Gastrocnemius medialis (tissue), 4 donors: ENCODE measurements at regions not wholly inside any gene's neighbourhood (a gene's known extent, or its start where the extent isn't known, plus 50 kb on each side); places are given as distances from the start of the nearest gene placed in this dataset.

ENCODE experiments used
- ATAC-seq, 2 donors: fragments of 150-250 bp; one replicate each; pipeline ENCODE4 v1.9.1; 2016
- DNase-seq, 2 donors: peaks; one replicate each; pipeline ENCODE4 v3.0.0-alpha.2; 2019
- H3K27ac ChIP-seq, 4 donors: fragments of 200-600 bp; sonication (generic); 1 replicate in 1 of 4; 2 replicates in 3 of 4; pipeline ENCODE4 v1.5.1; 2016 to 2018; ENCODE audit warnings: mild to moderate bottlenecking in 2 of 4, moderate library complexity in 1 of 4
- H3K27me3 ChIP-seq, 3 donors: fragments of 200-600 bp; sonication (generic) in 2 of 3; 1 replicate in 1 of 3; 2 replicates in 2 of 3; pipeline versions ENCODE4 v1.5.1 to v1.6.0; 2016 to 2019; ENCODE audit warnings: mild to moderate bottlenecking in 1 of 3, moderate library complexity in 1 of 3
- H3K36me3 ChIP-seq, 2 donors: fragments of 200-600 bp; sonication (generic) in 1 of 2; one replicate each; pipeline ENCODE4 v1.5.1; 2017 to 2018
- H3K4me1 ChIP-seq, 2 donors: fragments of 200-600 bp; sonication (generic) in 1 of 2; one replicate each; pipeline ENCODE4 v1.5.1; 2016 to 2017; ENCODE audit warnings: mild to moderate bottlenecking in 2 of 2
- H3K4me3 ChIP-seq, 4 donors: fragments of 200-600 bp; sonication (generic) in 3 of 4; 1 replicate in 1 of 4; 2 replicates in 3 of 4; pipeline ENCODE4 v1.5.1; 2016 to 2019; ENCODE audit warnings: mild to moderate bottlenecking in 2 of 4
- H3K9me3 ChIP-seq, 3 donors: fragments of 200-600 bp; sonication (generic) in 2 of 3; 1 replicate in 1 of 3; 2 replicates in 2 of 3; pipeline ENCODE4 v1.5.1; 2016 to 2019
- POLR2A ChIP-seq, 2 donors: fragments of 450-650 bp; IDR thresholded peaks; one replicate each; pipeline ENCODE4 v1.6.1; 2017; ENCODE audit warnings: antibody characterized with exemption in 2 of 2, mild to moderate bottlenecking in 2 of 2, moderate library complexity in 2 of 2
- in situ Hi-C, 4 donors: fragments of 200-750 bp; cut with MboI; loops; one replicate each; pipeline versions ENCODE4 v1.15.0 to v1.8.0; 2017; ENCODE audit warnings: low sequenced_read_pairs in 4 of 4
- intact Hi-C: fragments of 100-400 bp; cut with DNase I; formaldehyde crosslinking; loops from one replicate; pipeline ENCODE4 v1.15.1; 2023; ENCODE audit warnings: low total_unique reads
- TF ChIP-seq, protein P1 (sequence below), 5 experiments: fragments of 450-650 bp in 3 of 5; fragments of 200-600 bp in 2 of 5; sonication (generic) in 2 of 5; IDR thresholded peaks in 4 of 5; conservative IDR thresholded peaks in 1 of 5; 1 replicate in 4 of 5; 2 replicates in 1 of 5; pipeline ENCODE4 v1.5.1; 2016 to 2019; ENCODE audit warnings: antibody characterized with exemption in 5 of 5, mild to moderate bottlenecking in 3 of 5, moderate library complexity in 3 of 5

DNA sequence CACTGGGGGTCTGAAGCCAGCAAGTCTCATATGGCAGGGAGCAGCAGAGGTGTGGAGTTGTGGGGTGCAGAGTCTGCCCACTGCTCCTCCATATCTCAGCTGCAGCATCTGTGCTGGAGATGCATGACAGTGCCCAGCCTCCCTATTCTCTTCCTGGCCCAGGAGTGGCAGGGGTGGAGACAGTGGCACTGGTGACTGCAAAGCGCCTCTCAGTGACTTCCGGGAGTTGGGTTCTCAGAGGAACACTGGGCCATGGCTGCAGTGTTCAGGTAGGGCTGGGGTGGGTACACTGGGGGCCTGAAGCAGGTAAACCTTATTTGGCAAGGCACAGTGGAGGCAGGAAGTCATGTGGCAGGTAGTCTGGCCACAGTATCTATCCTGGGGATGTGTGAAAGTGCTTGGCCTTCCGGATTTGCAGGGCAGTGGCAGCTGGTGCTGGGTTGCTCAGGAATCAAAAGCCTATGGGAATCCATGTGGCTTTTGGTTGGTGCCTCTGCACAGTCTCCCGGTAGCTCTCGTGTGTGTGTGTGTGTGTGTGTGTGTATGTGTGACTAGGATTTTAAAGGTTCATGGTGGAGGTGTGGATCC is 60.3 kb upstream of the THUMPD2 start:
- Histone ChIP-seq H3K4me3 (no peak overlapping the region), H3K9me3 (peaks cover 0 to 5% (median 0%) of the 10 kb centered on the region in 3 donors), H3K27ac (no peak overlapping the region), H3K27me3 (no peaks in the 10 kb centered on the region), H3K4me1 (no peaks in the 10 kb centered on the region), H3K36me3 (no peaks in the 10 kb centered on the region)
- DNase-seq = no peak
- ATAC-seq = no peak
- TF ChIP-seq, protein P1, sequence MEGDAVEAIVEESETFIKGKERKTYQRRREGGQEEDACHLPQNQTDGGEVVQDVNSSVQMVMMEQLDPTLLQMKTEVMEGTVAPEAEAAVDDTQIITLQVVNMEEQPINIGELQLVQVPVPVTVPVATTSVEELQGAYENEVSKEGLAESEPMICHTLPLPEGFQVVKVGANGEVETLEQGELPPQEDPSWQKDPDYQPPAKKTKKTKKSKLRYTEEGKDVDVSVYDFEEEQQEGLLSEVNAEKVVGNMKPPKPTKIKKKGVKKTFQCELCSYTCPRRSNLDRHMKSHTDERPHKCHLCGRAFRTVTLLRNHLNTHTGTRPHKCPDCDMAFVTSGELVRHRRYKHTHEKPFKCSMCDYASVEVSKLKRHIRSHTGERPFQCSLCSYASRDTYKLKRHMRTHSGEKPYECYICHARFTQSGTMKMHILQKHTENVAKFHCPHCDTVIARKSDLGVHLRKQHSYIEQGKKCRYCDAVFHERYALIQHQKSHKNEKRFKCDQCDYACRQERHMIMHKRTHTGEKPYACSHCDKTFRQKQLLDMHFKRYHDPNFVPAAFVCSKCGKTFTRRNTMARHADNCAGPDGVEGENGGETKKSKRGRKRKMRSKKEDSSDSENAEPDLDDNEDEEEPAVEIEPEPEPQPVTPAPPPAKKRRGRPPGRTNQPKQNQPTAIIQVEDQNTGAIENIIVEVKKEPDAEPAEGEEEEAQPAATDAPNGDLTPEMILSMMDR (IDR thresholded peaks at IDR 0.05 in 4 of 5, conservative IDR thresholded peaks at IDR 0.05 in 1 of 5) = no peak
- no peak for TF ChIP-seq POLR2A (IDR thresholded peaks at IDR 0.05)
- intact Hi-C loops = no loop called here
- in situ Hi-C loops = no loop called here

DNA sequence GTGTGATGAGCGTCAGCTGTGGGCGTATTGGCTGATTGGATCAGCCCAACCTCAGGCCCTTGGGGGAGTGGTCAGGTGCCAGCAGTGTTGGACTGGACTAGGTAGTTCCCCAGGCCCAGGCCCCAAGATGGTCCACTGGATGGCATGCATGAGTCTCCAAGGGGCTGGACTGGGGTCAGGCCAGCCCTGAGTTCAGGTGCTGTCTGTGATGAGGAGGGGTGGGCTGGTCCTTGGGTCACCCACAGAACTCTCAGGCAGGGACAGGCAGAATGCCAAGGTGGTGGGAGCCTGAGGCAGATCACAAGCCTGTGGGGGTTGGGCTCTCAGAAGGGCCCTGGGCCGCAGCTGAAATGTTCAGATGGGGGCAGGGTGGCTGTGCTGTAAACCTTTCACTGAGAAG is 59.5 kb upstream of the THUMPD2 start:
- ATAC-seq (no peak), DNase-seq (no peak)
- no peak overlapping the region for H3K4me3 ChIP-seq
- no peak overlapping the region for H3K27ac ChIP-seq
- in situ Hi-C loops = no loop called here
- TF ChIP-seq, protein P1 (IDR thresholded peaks at IDR 0.05 in 4 of 5, conservative IDR thresholded peaks at IDR 0.05 in 1 of 5) = no peak
- TF ChIP-seq POLR2A (IDR thresholded peaks at IDR 0.05) = no peak
- H3K4me1 ChIP-seq = no peaks in the 10 kb centered on the region
- peaks cover 0 to 5% (median 0%) of the 10 kb centered on the region in 3 donors for H3K9me3 ChIP-seq
- H3K27me3 ChIP-seq = no peaks in the 10 kb centered on the region
- intact Hi-C loops = no loop called here
- H3K36me3 ChIP-seq = no peaks in the 10 kb centered on the region

DNA sequence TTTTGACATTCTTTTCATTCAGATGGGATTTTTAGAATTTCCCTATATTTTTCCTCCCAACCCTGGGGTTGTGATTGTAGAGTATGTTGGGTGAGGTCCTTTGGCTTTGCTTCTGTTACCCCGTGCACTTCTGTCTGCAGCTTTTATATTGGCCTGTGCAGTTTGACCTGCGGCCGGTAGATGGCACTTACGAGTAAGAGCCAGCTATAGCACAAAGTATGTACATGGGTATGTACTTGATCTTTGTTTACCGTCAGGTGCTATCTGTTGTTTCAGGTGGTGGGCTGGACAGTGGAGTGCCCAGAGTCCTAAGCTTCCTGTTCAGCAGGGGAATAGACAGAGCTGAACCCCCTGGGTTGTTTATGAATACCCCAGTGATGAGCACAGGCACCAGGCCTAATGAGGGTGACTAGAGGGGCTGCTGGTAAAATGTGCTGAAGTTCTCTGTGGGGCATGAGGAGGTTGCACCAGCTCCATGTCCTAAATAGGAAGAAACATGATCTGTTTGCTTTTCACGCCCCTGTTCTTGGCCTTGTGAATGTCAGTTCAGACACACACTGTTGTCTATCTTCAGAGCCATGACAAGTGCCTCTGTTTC is 58.9 kb upstream of the THUMPD2 start:
- TF ChIP-seq POLR2A (IDR thresholded peaks at IDR 0.05) = no peak
- TF ChIP-seq, protein P1 (IDR thresholded peaks at IDR 0.05 in 4 of 5, conservative IDR thresholded peaks at IDR 0.05 in 1 of 5) = peak in 2 of 5 experiments; percentile 24 to 48
- Histone ChIP-seq H3K4me3 (no peak overlapping the region), H3K9me3 (peaks cover 0 to 5% (median 0%) of the 10 kb centered on the region in 3 donors), H3K36me3 (no peaks in the 10 kb centered on the region), H3K4me1 (no peaks in the 10 kb centered on the region), H3K27ac (no peak overlapping the region), H3K27me3 (no peaks in the 10 kb centered on the region)
- ATAC-seq (no peak), DNase-seq (no peak)
- intact Hi-C loops (no loop called here), in situ Hi-C loops (no loop called here)

DNA sequence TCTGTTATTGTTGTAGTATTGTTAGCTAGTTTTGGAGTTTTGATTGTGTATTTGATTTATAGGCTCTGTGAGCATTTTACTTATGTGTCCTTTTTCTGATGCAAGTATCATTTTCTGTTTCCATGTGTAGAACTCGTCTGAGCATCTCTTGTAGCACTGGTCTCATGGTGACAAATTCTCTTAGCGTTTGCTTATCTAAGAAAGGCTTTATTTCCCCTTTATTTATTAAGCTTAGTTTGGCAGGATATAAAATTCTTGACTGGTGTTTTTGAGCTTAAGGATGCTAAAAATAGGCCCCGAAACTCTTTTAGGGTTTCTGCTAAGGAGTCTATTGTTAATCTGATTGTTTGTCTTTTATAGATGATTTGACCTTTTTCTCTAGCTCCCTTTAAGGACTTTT is 57.6 kb upstream of the THUMPD2 start:
- ATAC-seq (no peak), DNase-seq (no peak)
- intact Hi-C loops = no loop called here
- no peaks in the 10 kb centered on the region for H3K4me1 ChIP-seq
- H3K27ac ChIP-seq = no peak overlapping the region
- no peaks in the 10 kb centered on the region for H3K27me3 ChIP-seq
- H3K36me3 ChIP-seq = no peaks in the 10 kb centered on the region
- in situ Hi-C loops = no loop called here
- no peak overlapping the region for H3K4me3 ChIP-seq
- peaks cover 0 to 5% (median 0%) of the 10 kb centered on the region in 3 donors for H3K9me3 ChIP-seq
- TF ChIP-seq, protein P1 (IDR thresholded peaks at IDR 0.05 in 4 of 5, conservative IDR thresholded peaks at IDR 0.05 in 1 of 5) = no peak
- TF ChIP-seq POLR2A (IDR thresholded peaks at IDR 0.05) = no peak
